NK-92 (cell line): ENCODE measurements at regions not wholly inside any gene's neighbourhood (a gene's known extent, or its start where the extent isn't known, plus 50 kb on each side); places are given as distances from the start of the nearest gene placed in this dataset.

Experiments
- DNase-seq: peaks from one replicate; lab custom pipeline; 2025; ENCODE audit not compliant: unreplicated experiment; lab: John Stamatoyannopoulos, UW

DNA sequence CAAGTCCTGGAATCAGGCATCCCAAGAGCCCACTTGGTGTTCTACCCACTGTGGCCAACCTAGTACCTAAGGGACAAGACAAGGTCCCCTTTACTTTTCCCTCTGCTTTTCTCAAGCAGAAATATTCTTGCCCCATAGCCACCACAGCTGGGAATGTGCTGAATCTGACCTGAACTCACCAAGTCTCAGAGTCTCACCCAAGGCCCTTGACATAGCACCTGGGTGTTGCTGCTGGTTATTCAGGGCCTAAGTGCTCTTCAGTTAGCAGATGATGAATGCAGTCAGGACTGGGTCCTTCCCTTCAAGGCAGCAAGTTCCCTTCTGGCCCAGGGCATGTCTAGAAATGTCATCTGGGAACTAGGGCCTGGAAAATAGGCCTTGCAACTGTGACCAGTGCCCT, 201.8 kb upstream of the SERP2 start:
- DNase-seq = no peak

DNA sequence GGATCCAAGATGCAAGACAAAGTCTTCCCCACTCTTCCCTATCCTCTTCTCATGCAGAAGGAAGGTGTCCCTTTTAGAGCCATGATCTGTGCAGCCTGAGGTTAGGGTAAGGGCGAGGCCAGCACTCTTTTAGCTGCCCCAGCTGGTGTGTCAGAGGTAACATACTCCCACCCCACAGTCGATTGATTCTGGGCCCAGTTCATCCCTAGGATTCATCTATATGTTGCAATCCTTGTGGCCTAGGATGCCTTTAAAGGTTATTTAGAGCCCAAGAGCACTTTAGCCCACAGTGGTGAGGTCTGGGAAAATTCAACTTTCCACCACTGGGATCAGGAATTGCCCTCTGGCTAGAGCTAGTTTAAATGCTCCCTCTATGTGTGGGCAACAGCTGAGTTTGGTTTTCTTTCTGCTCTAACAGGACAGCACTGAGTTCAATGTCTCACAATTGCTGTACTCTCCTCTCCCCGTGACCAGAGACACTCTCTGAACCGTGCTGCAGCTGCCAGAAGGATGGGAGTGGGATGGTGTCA, 201.3 kb upstream of the SERP2 start:
- no peak for DNase-seq

DNA sequence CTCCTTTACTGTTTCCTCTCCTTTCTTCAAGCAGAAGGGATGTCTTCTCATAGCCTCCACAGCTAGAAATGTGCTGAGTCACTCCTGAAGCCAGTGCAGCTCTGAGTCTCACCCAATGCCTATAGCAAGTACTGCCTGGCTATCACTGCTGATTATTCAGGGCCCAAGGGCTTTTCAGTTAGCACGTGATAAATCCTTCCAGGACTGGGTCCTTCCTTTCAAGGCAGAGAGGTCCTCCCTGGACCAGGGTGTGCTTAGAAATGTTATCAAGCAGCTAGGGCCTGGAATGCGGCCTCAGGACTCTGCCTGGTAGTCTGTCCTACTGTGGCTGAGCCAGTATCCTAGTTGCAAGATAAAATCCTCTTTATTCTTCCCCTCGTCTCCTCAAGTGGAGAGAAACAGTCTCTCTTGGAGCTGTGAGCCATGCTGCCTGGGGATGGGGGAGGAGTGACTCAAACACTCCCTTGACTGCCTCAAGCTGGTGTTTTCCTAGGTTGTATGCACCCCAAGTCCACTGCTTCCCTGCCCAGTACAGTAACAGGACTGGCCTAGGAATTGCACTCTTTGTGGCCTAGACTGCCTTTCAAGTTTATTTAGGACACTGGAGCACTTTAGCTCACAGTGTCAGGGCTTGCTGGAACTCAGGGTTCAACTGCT, 198.7 kb upstream of the SERP2 start:
- no peak for DNase-seq

DNA sequence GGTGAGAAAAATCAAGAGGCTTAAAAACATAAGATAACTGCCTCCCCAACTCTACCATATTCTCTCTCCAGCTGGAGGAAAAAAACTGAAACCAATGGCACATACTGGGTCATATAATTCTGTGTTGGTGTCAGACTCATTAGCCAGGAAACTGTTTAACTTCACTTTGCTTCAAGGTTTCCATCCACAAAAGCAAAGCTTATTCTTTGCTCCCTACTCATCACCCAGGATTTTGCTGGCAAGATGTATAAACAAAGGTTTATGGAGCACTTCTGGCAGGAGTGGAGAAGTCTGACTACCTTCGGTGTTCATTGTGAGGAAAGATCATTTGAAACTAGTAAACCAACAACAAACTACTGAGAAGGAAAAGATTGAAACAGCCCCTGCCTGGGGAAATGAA, 197.5 kb upstream of the SERP2 start:
- DNase-seq = no peak

DNA sequence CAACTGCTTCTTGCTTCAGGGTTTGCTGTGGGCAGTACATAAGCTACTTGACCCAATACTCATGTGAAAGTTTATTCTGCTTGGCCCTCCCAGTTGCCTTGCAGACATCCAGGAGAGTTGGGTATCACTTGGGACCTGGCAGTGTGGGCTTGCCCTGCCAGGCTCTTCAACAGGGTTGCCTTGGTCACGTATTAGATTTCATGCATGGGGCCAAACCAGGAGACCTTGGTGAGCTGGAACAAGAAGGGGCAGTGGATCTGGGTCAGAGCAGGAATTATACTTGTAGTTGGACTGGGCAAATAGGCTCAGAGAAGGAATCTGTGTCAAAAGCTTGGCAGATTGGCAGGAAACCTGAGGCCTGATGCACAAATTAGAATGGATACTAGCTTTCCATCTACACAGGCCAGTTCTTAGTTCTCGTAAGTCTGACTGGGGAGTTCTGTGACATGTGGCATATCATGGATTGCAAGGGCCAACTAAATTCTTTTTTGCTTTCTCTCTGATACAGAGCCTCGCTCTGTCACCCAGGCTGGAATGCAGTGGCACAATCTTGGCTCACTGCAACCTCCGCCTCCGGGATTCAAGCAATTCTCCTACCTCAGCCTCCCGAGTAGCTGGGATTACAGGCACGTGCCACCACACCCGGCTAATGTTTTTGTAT, 192.6 kb upstream of the SERP2 start:
- no peak for DNase-seq

DNA sequence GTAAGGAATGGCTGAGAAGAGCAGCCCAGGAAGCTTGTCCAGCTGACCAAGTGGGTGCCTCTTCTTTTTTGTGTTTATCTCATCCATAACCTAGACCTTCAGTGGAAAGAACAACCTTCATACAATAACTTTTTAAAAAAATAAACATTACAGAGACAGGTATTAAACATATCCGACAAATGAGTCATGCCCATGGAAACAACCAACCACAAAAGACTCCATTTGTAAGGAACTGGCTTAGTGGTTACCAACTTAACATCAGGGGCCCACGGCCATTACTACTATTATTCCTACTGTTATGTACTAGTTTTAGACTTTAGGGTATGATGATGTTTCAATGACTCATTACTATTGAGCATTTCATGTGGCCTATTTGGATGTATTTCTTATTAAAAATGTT, 191.7 kb upstream of the SERP2 start:
- DNase-seq = no peak

DNA sequence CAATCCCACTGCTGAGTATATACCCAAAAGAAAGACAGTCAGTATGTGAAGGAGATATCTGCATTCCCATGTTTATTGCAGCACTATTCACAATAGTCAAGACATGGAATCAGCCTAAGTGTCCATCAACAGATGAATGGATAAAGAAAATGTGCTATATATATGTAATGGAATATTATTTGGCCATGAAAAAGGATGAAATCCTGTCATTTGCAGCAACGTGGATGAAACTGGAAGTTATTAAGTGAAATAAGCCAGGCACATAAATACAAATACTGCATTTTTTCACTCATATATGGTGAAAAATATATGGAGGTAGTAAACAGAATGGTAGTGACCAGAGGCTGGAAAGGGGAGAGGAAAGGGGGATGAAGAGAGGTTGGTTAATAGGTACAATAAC, 188.9 kb upstream of the SERP2 start:
- DNase-seq = no peak

DNA sequence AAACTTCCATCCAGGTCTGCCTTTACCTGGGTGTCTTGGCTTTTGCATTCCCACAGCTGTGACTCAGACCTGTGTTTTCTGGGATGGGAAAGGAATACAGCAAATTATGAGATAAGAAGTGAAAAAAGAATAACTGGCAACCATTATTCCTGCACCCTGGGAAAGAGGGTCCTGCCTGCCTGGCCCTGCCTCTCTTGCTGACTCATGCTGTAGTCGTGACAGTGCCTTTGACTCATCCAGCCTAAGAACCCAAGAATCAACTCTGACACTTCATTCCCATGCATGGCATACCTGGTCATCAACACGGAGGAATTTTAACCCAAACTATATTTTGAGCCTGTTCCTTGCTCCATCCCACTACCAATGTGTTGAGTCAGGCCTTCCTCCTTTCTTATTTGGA, 185.4 kb upstream of the SERP2 start:
- no peak for DNase-seq

DNA sequence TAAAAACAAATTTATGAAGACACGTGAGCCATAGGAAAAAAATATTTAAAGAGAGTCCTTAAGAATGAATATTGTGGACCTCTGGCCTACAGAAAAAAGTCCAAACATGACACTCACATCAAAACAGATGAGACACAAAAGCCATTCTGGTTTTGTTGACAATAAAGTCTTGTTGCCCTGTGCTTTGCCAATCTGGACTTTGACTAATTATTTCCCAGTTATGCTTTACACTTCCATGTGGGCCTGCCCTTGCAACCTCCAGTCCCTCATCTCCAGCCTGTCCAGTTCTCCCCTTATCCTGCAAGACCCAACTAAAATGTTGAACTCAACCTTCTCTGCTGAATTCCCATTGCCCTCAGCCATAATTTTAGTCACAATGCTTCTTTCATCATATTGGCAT, 184.5 kb upstream of the SERP2 start:
- DNase-seq = no peak

DNA sequence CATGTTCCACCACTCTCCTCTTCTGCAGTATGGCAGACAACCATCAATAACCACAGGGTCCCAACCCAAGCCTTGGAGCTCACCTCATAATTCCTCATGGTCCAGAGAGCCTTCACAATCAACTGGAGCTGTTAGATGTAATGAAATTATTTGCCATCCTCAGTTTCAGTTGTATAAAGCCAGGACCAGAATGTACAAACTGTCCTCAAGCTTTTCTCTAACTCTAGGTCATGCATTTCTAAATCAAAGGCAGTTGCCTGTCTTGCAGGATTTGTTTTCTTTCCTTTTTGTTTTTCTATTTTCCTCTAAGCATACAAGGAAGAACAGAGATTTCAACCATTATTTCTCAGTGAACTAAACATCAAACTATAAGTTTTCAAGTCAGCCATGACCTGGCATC, 182.5 kb upstream of the SERP2 start:
- DNase-seq = no peak

DNA sequence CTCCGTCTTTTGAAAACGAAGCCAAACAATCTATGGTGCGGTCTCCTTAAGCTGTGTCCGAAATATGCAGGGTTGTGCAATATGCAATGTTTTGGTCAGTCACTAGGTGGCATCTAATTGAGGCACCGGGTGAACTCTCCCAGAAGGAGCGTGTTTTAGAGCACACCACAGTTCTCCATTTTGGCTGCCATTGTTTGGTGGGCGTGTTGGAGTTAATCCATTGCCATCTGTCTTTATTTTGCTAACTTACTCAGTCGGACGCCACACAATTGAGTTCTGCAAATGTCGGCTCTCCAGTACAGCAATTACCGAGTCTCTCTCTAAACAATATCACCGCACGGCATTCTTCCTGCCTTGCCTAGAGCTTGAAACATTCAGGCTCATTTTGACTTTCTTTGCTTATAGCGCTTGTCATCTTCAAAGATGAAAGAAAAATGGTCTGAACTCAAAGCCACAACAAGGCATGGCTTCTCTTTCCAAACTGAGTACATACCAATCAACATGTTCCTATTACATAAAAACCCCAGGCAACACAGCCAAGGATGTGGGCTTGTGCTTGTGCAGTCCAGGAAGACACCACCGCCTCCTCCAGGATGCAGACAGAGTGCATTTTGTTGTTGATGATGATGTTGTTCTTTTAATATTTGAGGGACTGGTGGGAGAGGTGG, 182.0 kb upstream of the SERP2 start:
- DNase-seq = no peak

DNA sequence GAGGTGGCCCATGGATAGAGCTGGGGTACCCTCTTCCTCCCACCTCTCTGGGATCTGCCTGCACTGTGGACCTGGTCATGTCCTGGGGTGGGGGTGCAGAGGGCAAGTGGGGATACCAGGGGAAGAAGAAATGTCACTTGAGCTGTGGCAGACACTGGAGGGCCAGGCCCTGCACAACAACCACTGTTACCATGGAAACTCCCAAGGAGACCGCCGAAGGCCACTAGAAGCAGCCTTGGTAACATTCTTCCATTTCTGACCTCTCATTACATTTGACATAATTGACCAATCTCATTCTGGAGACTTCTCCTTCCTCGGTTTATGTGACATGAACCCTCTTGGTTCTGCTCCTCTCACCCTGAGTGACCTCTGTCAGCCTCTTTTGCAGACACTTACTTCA, 179.9 kb upstream of the SERP2 start:
- DNase-seq = no peak

DNA sequence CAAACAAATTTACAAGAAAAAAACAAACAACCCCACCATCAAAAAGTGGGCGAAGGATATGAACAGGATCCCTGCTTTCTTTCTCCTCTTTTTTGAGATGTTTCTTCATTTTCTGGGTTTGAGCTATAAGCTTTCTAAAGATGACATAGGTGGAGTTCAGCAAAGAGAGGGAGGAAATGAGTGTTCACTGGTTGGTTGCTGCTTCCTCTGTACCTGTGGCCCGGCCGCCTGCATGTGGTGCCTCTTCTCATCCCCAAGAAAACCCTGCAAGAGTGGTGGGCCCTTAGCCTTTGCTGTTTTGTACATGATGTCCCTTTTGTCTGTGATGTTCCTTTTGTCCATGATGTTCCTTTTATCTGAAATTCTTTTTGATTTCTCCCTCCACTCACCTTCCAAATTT, 178.4 kb upstream of the SERP2 start:
- no peak for DNase-seq

DNA sequence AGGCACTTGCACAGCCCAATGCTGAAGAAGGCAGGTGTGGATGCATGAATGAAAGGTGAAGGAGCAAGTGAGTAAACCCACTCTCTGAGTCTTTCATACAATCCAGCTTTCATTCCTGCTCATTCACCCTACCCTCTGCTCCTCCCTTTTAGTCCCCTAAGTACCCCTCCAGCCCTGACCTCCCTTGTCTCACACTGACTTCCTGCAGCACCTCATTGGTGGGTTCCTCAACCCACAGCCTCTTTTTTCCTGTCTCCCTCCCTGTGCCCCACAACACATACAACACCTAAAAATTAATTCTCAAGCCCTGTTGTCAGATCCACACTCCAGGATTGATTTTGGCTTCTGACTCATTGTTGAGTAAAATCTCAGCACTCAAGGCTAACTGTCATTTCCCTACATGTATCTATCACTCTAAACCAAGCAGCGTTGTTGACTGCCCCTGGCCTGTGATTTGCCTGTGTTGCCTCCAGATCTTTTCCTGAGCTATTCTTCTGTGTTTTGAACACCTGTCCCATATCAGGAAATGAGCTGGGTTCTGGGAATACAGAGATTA, 177.3 kb upstream of the SERP2 start:
- DNase-seq = no peak

DNA sequence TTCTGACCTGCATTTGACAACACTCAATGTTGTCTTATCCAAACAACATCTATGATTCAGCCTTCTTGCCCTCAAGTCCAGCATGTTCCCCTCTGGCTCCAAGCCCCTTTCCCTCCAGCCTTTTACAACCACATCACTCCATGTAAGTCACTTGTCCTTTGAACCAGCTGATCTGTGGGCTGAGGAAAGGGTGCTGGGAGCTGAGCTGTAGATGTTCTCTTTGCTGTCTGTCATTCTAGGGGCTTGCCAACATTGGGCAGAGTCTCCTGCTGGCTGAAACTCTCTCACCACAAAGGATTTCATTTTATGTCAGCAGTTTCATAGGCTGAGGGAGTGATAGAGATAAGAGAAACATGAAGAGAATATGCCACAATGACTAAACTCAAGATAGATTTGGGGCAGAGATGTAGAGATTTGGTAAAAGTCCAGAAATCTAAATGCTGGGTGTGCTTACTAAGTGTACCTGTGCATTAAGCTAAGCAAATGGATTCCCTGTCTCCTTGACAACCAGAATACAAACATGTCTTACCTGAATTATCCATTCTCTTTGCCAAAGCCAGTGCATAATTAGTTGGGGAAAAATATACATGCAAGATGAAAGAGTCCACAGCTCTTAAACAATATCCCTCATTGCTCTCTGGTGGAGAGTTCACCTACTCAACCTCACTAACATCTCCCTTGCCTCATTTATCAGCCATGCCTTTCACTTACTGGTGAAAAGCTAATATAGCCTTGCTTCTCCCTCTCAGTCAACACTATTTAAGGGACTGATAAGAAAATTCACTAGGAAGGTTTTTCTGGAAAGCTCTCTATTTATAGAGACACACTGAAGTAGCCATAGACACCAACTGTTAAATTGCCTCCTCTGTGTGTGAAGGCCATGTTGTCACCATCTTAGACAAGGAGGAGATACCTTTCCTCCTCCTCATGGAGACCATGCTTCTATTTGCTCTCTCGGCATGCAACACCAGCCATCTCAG, 175.5 kb upstream of the SERP2 start:
- no peak for DNase-seq

DNA sequence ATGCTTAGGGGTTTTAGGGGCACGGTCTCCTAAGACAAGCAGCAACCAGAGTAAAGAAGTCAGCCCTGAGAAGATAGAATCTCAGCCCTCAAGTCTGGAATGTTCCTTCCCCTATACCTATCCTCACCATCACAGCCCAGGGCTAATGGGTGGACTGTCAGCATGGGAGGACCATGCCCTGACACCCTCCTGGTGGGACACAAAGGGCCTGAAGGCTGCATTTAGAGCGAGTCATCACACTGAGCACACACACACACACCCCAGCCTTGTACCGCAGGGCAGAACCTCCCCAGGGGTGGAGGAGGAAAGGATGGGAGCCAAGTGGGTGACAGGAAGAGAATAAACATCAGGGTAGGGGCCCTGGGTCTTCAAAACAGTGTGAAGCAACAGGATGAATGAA, 174.8 kb upstream of the SERP2 start:
- DNase-seq = no peak

DNA sequence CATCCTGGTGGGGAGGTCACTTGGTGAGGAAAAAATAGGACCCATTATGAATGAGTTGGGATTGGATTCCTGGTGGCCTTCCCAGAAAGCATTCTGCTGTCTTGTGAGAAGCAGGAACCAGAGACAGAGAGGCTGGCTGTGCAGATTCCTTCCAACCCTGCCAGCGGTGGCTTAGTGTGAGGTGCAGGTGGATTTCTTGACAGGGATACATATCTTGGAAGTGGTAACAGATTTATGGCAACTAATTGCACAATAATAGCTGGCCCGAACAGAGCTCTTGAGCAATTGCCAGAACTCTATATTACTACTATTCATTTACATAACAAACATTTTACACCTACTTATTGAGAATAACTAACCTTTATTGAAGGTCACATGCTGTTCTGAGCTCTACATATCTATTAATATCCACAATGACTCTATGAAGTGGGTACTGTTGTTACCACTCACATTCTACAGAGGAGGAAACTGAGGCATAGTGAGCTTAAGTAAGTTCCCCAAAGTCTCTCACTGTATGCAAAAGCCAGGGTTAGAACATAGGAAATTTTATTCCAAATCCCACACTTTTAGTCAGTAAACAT, 173.9 kb upstream of the SERP2 start:
- no peak for DNase-seq

DNA sequence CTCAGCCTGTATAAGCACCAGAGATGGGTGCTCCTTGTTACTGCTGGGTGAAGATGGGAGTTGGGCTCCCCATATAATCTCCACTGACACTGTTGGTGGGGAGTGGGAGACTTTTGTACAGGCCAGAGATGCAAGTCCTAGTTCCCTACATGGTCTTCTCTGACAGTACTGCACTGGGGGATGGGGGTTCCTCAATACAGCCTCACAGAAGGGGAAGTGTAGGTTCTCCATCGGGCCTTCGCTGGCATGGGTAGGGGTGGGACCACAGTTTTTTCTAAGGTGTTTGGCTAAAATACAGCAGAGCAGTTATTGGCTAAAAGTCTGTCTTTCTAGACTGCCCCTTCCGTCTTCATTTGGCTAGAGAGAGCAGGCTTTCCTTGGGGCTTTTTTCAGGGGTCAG, 167.2 kb upstream of the SERP2 start:
- DNase-seq = no peak

DNA sequence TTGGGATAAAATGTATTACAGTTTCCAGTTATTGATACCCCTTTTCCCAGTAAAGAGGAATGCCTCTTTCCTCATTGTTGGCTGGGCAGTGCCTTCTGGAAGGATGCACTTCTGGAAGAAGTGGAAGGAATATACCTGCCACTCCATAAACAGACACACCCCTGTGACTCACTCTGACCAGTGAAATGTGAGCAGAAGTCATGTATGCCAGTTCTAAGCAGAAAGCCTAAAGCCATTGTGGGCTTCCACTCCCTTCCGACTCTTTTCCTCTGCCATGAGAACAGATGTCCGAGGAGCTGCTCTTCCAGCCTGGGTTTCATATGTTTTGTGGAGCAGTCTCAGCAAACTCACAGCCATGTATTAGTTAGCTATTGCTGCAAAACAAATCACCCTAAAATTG, 166.1 kb upstream of the SERP2 start:
- DNase-seq = no peak

DNA sequence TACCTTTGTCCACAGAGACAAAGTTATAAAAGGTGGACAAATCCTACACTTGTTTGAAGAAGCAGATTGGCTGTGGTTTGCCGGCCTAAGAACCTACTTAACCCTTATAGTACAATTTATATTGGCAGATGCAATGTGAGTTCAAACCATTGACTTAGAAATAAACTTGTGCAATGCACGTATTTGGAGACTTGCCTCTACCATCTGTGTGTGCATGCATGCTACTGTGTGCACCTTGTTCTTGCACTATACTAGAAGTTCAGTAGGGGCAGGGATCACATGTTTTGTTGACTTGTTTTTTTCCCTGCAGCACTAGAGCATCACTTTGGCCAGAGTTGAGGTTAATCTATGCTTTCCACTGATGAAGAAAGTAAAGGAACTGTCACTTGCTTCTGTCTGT, 163.1 kb upstream of the SERP2 start:
- DNase-seq = no peak

DNA sequence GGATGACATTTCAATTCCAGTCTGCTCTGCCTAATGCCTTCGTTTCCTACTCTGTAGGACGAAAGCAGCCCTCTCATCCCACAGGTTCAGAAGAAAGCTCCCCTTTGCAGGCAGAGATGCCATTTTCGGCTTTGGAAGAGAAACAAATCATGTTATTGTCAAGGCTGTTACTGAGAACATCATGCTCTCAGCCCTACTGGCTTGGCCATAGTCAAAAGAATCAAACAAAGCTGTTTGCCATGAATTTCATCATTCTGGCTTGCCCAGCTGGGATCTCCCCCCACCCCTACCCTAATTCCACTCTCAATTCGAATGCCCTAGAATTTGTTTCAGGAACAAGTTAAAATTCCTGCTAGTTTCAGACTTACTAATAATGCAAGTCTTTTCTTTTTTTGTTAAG, 162.3 kb upstream of the SERP2 start:
- no peak for DNase-seq
